Duodenal mucosa (tissue), 2 donors: ENCODE measurements at regions not wholly inside any gene's neighbourhood (a gene's known extent, or its start where the extent isn't known, plus 50 kb on each side); places are given as distances from the start of the nearest gene placed in this dataset.

Experiments
- H3K27ac ChIP-seq: one replicate; pipeline ENCODE4 v1.7.0; 2013; ENCODE audit warnings: low read depth, low read length
- H3K27me3 ChIP-seq, 2 donors: one replicate each; pipeline ENCODE4 v1.7.0; 2013; ENCODE audit warnings: low read length in 2 of 2, control low read depth in 1 of 2; ENCODE audit not compliant: insufficient read depth in 2 of 2, control insufficient read depth in 1 of 2
- H3K36me3 ChIP-seq, 2 donors: one replicate each; pipeline ENCODE4 v1.7.0; 2013; ENCODE audit warnings: low read length in 2 of 2, control low read depth in 1 of 2; ENCODE audit not compliant: insufficient read depth in 2 of 2, control insufficient read depth in 1 of 2
- H3K4me1 ChIP-seq, 2 donors: one replicate each; pipeline ENCODE4 v1.7.0; 2013; ENCODE audit warnings: low read length in 2 of 2, control low read depth in 1 of 2; ENCODE audit not compliant: insufficient read depth in 2 of 2, control insufficient read depth in 1 of 2
- H3K4me3 ChIP-seq, 2 donors: one replicate each; pipeline ENCODE4 v1.7.0; 2013; ENCODE audit warnings: low read length in 2 of 2, low read depth in 1 of 2
- H3K9ac ChIP-seq, 2 donors: one replicate each; pipeline ENCODE4 v1.7.0; 2013; ENCODE audit warnings: low read length in 2 of 2, low read depth in 1 of 2
- H3K9me3 ChIP-seq, 2 donors: one replicate each; pipeline ENCODE4 v1.7.0; 2013; ENCODE audit warnings: low read length in 2 of 2, control low read depth in 1 of 2; ENCODE audit not compliant: control insufficient read depth in 1 of 2

- H3K9ac ChIP-seq: no peak overlapping the region
- H3K36me3 ChIP-seq: no peaks in the 10 kb centered on the region
- H3K4me1 ChIP-seq: no peaks in the 10 kb centered on the region
- no peak overlapping the region for H3K27ac ChIP-seq
- H3K9me3 ChIP-seq: no peaks in the 10 kb centered on the region
- no peaks in the 10 kb centered on the region for H3K27me3 ChIP-seq
- no peak overlapping the region for H3K4me3 ChIP-seq
These were observed 311.5 kb upstream of the IRX4 start for GRCh38 chr5:2194236-2194555.

- H3K4me1 ChIP-seq: no peaks in the 10 kb centered on the region
- no peaks in the 10 kb centered on the region for H3K9me3 ChIP-seq
- no peaks in the 10 kb centered on the region for H3K27me3 ChIP-seq
- no peaks in the 10 kb centered on the region for H3K36me3 ChIP-seq
- no peak overlapping the region for H3K27ac ChIP-seq
- no peak overlapping the region for H3K4me3 ChIP-seq
- no peak overlapping the region for H3K9ac ChIP-seq
These were observed 311.0 kb upstream of the IRX4 start for GRCh38 chr5:2193542-2194235.

- Histone ChIP-seq H3K4me1 (no peaks in the 10 kb centered on the region), H3K36me3 (no peaks in the 10 kb centered on the region)
These were observed 310.4 kb upstream of the IRX4 start for GRCh38 chr5:2193142-2193541.

GRCh38 chr5:2192496-2192895 lies 309.8 kb upstream of the IRX4 start:
- H3K4me3 ChIP-seq: no peak overlapping the region
- no peaks in the 10 kb centered on the region for H3K9me3 ChIP-seq
- H3K36me3 ChIP-seq: no peaks in the 10 kb centered on the region
- H3K27ac ChIP-seq: no peak overlapping the region
- H3K4me1 ChIP-seq: no peaks in the 10 kb centered on the region
- no peaks in the 10 kb centered on the region for H3K27me3 ChIP-seq
- H3K9ac ChIP-seq: no peak overlapping the region

More at GRCh38 chr5:2193142-2193541, 310.4 kb upstream of the IRX4 start:
- Histone ChIP-seq H3K27ac (no peak overlapping the region), H3K9me3 (no peaks in the 10 kb centered on the region), H3K4me3 (no peak overlapping the region), H3K9ac (no peak overlapping the region), H3K27me3 (no peaks in the 10 kb centered on the region)

GRCh38 chr5:2191972-2192371 lies 309.2 kb upstream of the IRX4 start:
- Histone ChIP-seq H3K4me3 (no peak overlapping the region), H3K9me3 (no peaks in the 10 kb centered on the region), H3K27ac (no peak overlapping the region), H3K27me3 (no peaks in the 10 kb centered on the region), H3K9ac (no peak overlapping the region), H3K4me1 (no peaks in the 10 kb centered on the region), H3K36me3 (no peaks in the 10 kb centered on the region)

GRCh38 chr5:2190549-2190948 lies 307.8 kb upstream of the IRX4 start:
- no peaks in the 10 kb centered on the region for H3K36me3 ChIP-seq
- no peaks in the 10 kb centered on the region for H3K4me1 ChIP-seq
- no peak overlapping the region for H3K9ac ChIP-seq
- H3K27me3 ChIP-seq: no peaks in the 10 kb centered on the region
- H3K27ac ChIP-seq: no peak overlapping the region
- H3K9me3 ChIP-seq: no peaks in the 10 kb centered on the region
- no peak overlapping the region for H3K4me3 ChIP-seq

- Histone ChIP-seq H3K9ac (no peak overlapping the region), H3K27me3 (no peaks in the 10 kb centered on the region), H3K36me3 (no peaks in the 10 kb centered on the region), H3K4me3 (no peak overlapping the region), H3K9me3 (no peaks in the 10 kb centered on the region), H3K27ac (no peak overlapping the region), H3K4me1 (no peaks in the 10 kb centered on the region)
These were observed 305.9 kb upstream of the IRX4 start for GRCh38 chr5:2188661-2189060.

- H3K27me3 ChIP-seq: no peaks in the 10 kb centered on the region
- H3K4me3 ChIP-seq: no peak overlapping the region
- no peaks in the 10 kb centered on the region for H3K9me3 ChIP-seq
- H3K9ac ChIP-seq: no peak overlapping the region
- H3K4me1 ChIP-seq: no peaks in the 10 kb centered on the region
- no peak overlapping the region for H3K27ac ChIP-seq
- no peaks in the 10 kb centered on the region for H3K36me3 ChIP-seq
These were observed 305.4 kb upstream of the IRX4 start for GRCh38 chr5:2188137-2188536.

- H3K9me3 ChIP-seq: no peaks in the 10 kb centered on the region
- H3K36me3 ChIP-seq: no peaks in the 10 kb centered on the region
- no peak overlapping the region for H3K4me3 ChIP-seq
- H3K9ac ChIP-seq: no peak overlapping the region
- no peak overlapping the region for H3K27ac ChIP-seq
- no peaks in the 10 kb centered on the region for H3K4me1 ChIP-seq
- no peaks in the 10 kb centered on the region for H3K27me3 ChIP-seq
These were observed 305.0 kb upstream of the IRX4 start for GRCh38 chr5:2187687-2188086.

- no peak overlapping the region for H3K9ac ChIP-seq
- H3K4me3 ChIP-seq: no peak overlapping the region
These were observed 304.4 kb upstream of the IRX4 start for GRCh38 chr5:2187156-2187555.

More at GRCh38 chr5:2187156-2187555, 304.4 kb upstream of the IRX4 start:
- Histone ChIP-seq H3K36me3 (no peaks in the 10 kb centered on the region), H3K27me3 (no peaks in the 10 kb centered on the region), H3K9me3 (no peaks in the 10 kb centered on the region), H3K4me1 (no peaks in the 10 kb centered on the region), H3K27ac (no peak overlapping the region)
